ENCODE measurements at regions not wholly inside any gene's neighbourhood (a gene's known extent, or its start where the extent isn't known, plus 50 kb on each side); places are given as distances from the start of the nearest gene placed in this dataset.

GRCh38 chr3:147630921-147631415 is 221.8 kb downstream of the ZIC1 start:
- Histone ChIP-seq H3K9me2 (replicated peaks; ENCODE audit: insufficient read depth, low read length) (no peaks in the 10 kb centered on the region), H3K4me2 (ENCODE audit: low read depth, low read length, poor library complexity, severe bottlenecking) (no peak overlapping the region), H3K27me3 (ENCODE audit: low read length) (no peaks in the 10 kb centered on the region), H3K9me3 (ENCODE audit: low read length) (peaks cover 9% of the 10 kb centered on the region), H3K9ac (ENCODE audit: low read length) (no peak overlapping the region), H3K36me3 (ENCODE audit: insufficient read depth, low read length) (no peaks in the 10 kb centered on the region), H4K20me1 (ENCODE audit: insufficient read depth, low read depth, low read length) (no peaks in the 10 kb centered on the region), H3K4me3 (ENCODE audit: low read length) (no peak overlapping the region), H3K27ac (ENCODE audit: low read length) (no peak overlapping the region), H3K79me2 (ENCODE audit: low read length) (no peaks in the 10 kb centered on the region), H3K4me1 (ENCODE audit: low read length) (no peaks in the 10 kb centered on the region), H2AFZ (ENCODE audit: low read length) (no peak overlapping the region)
- DNase-seq: no peak

- Histone ChIP-seq H3K27me3 (ENCODE audit: low read length) (no peaks in the 10 kb centered on the region), H4K20me1 (ENCODE audit: insufficient read depth, low read depth, low read length) (no peaks in the 10 kb centered on the region), H3K4me3 (ENCODE audit: low read length) (no peak overlapping the region), H3K4me2 (ENCODE audit: low read depth, low read length, poor library complexity, severe bottlenecking) (no peak overlapping the region), H3K9me2 (replicated peaks; ENCODE audit: insufficient read depth, low read length) (no peaks in the 10 kb centered on the region), H3K9ac (ENCODE audit: low read length) (no peak overlapping the region), H3K4me1 (ENCODE audit: low read length) (no peaks in the 10 kb centered on the region), H2AFZ (ENCODE audit: low read length) (no peak overlapping the region), H3K27ac (ENCODE audit: low read length) (no peak overlapping the region), H3K36me3 (ENCODE audit: insufficient read depth, low read length) (no peaks in the 10 kb centered on the region), H3K79me2 (ENCODE audit: low read length) (no peaks in the 10 kb centered on the region), H3K9me3 (ENCODE audit: low read length) (peaks cover 9% of the 10 kb centered on the region; the same call in 1 of the 2 replicates)
- DNase-seq: no peak
These were observed 231.6 kb downstream of the ZIC1 start for GRCh38 chr3:147640781-147641180.

- Histone ChIP-seq H3K27ac (ENCODE audit: low read length) (no peak overlapping the region), H3K9me2 (replicated peaks; ENCODE audit: insufficient read depth, low read length) (no peaks in the 10 kb centered on the region), H3K36me3 (ENCODE audit: insufficient read depth, low read length) (no peaks in the 10 kb centered on the region), H3K4me1 (ENCODE audit: low read length) (no peaks in the 10 kb centered on the region), H2AFZ (ENCODE audit: low read length) (no peak overlapping the region), H3K4me2 (ENCODE audit: low read depth, low read length, poor library complexity, severe bottlenecking) (no peak overlapping the region), H3K9me3 (ENCODE audit: low read length) (no peaks in the 10 kb centered on the region; the same call in 1 of the 2 replicates), H3K4me3 (ENCODE audit: low read length) (no peak overlapping the region), H3K27me3 (ENCODE audit: low read length) (no peaks in the 10 kb centered on the region), H4K20me1 (ENCODE audit: insufficient read depth, low read depth, low read length) (no peaks in the 10 kb centered on the region), H3K79me2 (ENCODE audit: low read length) (no peaks in the 10 kb centered on the region), H3K9ac (ENCODE audit: low read length) (no peak overlapping the region)
- no peak for DNase-seq
These were observed 236.6 kb downstream of the ZIC1 start for GRCh38 chr3:147645761-147646160.

GRCh38 chr3:147649475-147649874 is 240.3 kb downstream of the ZIC1 start:
- H4K20me1 ChIP-seq (ENCODE audit: insufficient read depth, low read depth, low read length): no peaks in the 10 kb centered on the region
- no peak overlapping the region for H3K4me3 ChIP-seq (ENCODE audit: low read length)
- no peak overlapping the region for H3K4me2 ChIP-seq (ENCODE audit: low read depth, low read length, poor library complexity, severe bottlenecking)
- H3K9me2 ChIP-seq (replicated peaks; ENCODE audit: insufficient read depth, low read length): 0 out of 2 replicates have a peak, but pooled peaks cover 2% of the 10 kb centered on the region
- H3K27ac ChIP-seq (ENCODE audit: low read length): no peak overlapping the region
- H3K36me3 ChIP-seq (ENCODE audit: insufficient read depth, low read length): no peaks in the 10 kb centered on the region
- no peaks in the 10 kb centered on the region for H3K4me1 ChIP-seq (ENCODE audit: low read length)
- no peak for DNase-seq
- no peaks in the 10 kb centered on the region for H3K27me3 ChIP-seq (ENCODE audit: low read length)
- no peaks in the 10 kb centered on the region for H3K79me2 ChIP-seq (ENCODE audit: low read length)
- no peaks in the 10 kb centered on the region; the same call in 1 of the 2 replicates for H3K9me3 ChIP-seq (ENCODE audit: low read length)
- no peak overlapping the region for H2AFZ ChIP-seq (ENCODE audit: low read length)
- no peak overlapping the region for H3K9ac ChIP-seq (ENCODE audit: low read length)

- H3K4me1 ChIP-seq (ENCODE audit: low read length): no peaks in the 10 kb centered on the region
- no peak overlapping the region for H3K9ac ChIP-seq (ENCODE audit: low read length)
- no peak overlapping the region for H3K4me2 ChIP-seq (ENCODE audit: low read depth, low read length, poor library complexity, severe bottlenecking)
- 0 out of 2 replicates have a peak, but pooled peaks cover 2% of the 10 kb centered on the region for H3K9me2 ChIP-seq (replicated peaks; ENCODE audit: insufficient read depth, low read length)
- no peak overlapping the region for H3K27ac ChIP-seq (ENCODE audit: low read length)
- no peaks in the 10 kb centered on the region for H4K20me1 ChIP-seq (ENCODE audit: insufficient read depth, low read depth, low read length)
- no peak for DNase-seq
- H3K36me3 ChIP-seq (ENCODE audit: insufficient read depth, low read length): no peaks in the 10 kb centered on the region
- no peaks in the 10 kb centered on the region for H3K79me2 ChIP-seq (ENCODE audit: low read length)
- no peak overlapping the region for H3K4me3 ChIP-seq (ENCODE audit: low read length)
- no peaks in the 10 kb centered on the region for H3K27me3 ChIP-seq (ENCODE audit: low read length)
- H2AFZ ChIP-seq (ENCODE audit: low read length): no peak overlapping the region
- H3K9me3 ChIP-seq (ENCODE audit: low read length): no peaks in the 10 kb centered on the region; the same call in 1 of the 2 replicates
These were observed 242.1 kb downstream of the ZIC1 start for GRCh38 chr3:147651107-147651778.

- no peaks in the 10 kb centered on the region; the same call in 1 of the 2 replicates for H3K9me3 ChIP-seq (ENCODE audit: low read length)
- no peaks in the 10 kb centered on the region for H3K36me3 ChIP-seq (ENCODE audit: insufficient read depth, low read length)
- H3K9me2 ChIP-seq (replicated peaks; ENCODE audit: insufficient read depth, low read length): 0 out of 2 replicates have a peak, but pooled peaks cover 2% of the 10 kb centered on the region
- no peak overlapping the region for H3K9ac ChIP-seq (ENCODE audit: low read length)
- no peak overlapping the region for H3K27ac ChIP-seq (ENCODE audit: low read length)
- no peak overlapping the region for H3K4me3 ChIP-seq (ENCODE audit: low read length)
- H2AFZ ChIP-seq (ENCODE audit: low read length): no peak overlapping the region
- DNase-seq: no peak
- no peaks in the 10 kb centered on the region for H3K27me3 ChIP-seq (ENCODE audit: low read length)
- H3K4me1 ChIP-seq (ENCODE audit: low read length): no peaks in the 10 kb centered on the region
- H4K20me1 ChIP-seq (ENCODE audit: insufficient read depth, low read depth, low read length): no peaks in the 10 kb centered on the region
- H3K79me2 ChIP-seq (ENCODE audit: low read length): no peaks in the 10 kb centered on the region
- no peak overlapping the region for H3K4me2 ChIP-seq (ENCODE audit: low read depth, low read length, poor library complexity, severe bottlenecking)
These were observed 243.6 kb downstream of the ZIC1 start for GRCh38 chr3:147652651-147653366.

GRCh38 chr3:147653367-147653923 is 244.3 kb downstream of the ZIC1 start:
- Histone ChIP-seq H3K4me2 (ENCODE audit: low read depth, low read length, poor library complexity, severe bottlenecking) (no peak overlapping the region), H3K79me2 (ENCODE audit: low read length) (no peaks in the 10 kb centered on the region), H3K36me3 (ENCODE audit: insufficient read depth, low read length) (no peaks in the 10 kb centered on the region), H4K20me1 (ENCODE audit: insufficient read depth, low read depth, low read length) (no peaks in the 10 kb centered on the region), H3K9me3 (ENCODE audit: low read length) (no peaks in the 10 kb centered on the region; the same call in 1 of the 2 replicates), H3K27ac (ENCODE audit: low read length) (no peak overlapping the region), H2AFZ (ENCODE audit: low read length) (no peak overlapping the region), H3K27me3 (ENCODE audit: low read length) (no peaks in the 10 kb centered on the region), H3K9ac (ENCODE audit: low read length) (no peak overlapping the region), H3K4me1 (ENCODE audit: low read length) (no peaks in the 10 kb centered on the region), H3K4me3 (ENCODE audit: low read length) (no peak overlapping the region), H3K9me2 (replicated peaks; ENCODE audit: insufficient read depth, low read length) (0 out of 2 replicates have a peak, but pooled peaks cover 2% of the 10 kb centered on the region)
- no peak for DNase-seq

GRCh38 chr3:147654827-147655226 is 245.7 kb downstream of the ZIC1 start:
- Histone ChIP-seq H2AFZ (ENCODE audit: low read length) (no peak overlapping the region), H3K9me3 (ENCODE audit: low read length) (no peaks in the 10 kb centered on the region; the same call in 1 of the 2 replicates), H3K4me3 (ENCODE audit: low read length) (no peak overlapping the region), H3K9me2 (replicated peaks; ENCODE audit: insufficient read depth, low read length) (0 out of 2 replicates have a peak, but pooled peaks cover 2% of the 10 kb centered on the region), H3K4me2 (ENCODE audit: low read depth, low read length, poor library complexity, severe bottlenecking) (no peak overlapping the region), H3K27me3 (ENCODE audit: low read length) (no peaks in the 10 kb centered on the region), H3K79me2 (ENCODE audit: low read length) (no peaks in the 10 kb centered on the region), H3K27ac (ENCODE audit: low read length) (no peak overlapping the region), H3K9ac (ENCODE audit: low read length) (no peak overlapping the region), H3K4me1 (ENCODE audit: low read length) (no peaks in the 10 kb centered on the region), H3K36me3 (ENCODE audit: insufficient read depth, low read length) (no peaks in the 10 kb centered on the region), H4K20me1 (ENCODE audit: insufficient read depth, low read depth, low read length) (no peaks in the 10 kb centered on the region)
- DNase-seq: no peak

All from Karpas-422 (cell line).